ENCODE measurements at regions not wholly inside any gene's neighbourhood (a gene's known extent, or its start where the extent isn't known, plus 50 kb on each side); places are given as distances from the start of the nearest gene placed in this dataset.

DNA sequence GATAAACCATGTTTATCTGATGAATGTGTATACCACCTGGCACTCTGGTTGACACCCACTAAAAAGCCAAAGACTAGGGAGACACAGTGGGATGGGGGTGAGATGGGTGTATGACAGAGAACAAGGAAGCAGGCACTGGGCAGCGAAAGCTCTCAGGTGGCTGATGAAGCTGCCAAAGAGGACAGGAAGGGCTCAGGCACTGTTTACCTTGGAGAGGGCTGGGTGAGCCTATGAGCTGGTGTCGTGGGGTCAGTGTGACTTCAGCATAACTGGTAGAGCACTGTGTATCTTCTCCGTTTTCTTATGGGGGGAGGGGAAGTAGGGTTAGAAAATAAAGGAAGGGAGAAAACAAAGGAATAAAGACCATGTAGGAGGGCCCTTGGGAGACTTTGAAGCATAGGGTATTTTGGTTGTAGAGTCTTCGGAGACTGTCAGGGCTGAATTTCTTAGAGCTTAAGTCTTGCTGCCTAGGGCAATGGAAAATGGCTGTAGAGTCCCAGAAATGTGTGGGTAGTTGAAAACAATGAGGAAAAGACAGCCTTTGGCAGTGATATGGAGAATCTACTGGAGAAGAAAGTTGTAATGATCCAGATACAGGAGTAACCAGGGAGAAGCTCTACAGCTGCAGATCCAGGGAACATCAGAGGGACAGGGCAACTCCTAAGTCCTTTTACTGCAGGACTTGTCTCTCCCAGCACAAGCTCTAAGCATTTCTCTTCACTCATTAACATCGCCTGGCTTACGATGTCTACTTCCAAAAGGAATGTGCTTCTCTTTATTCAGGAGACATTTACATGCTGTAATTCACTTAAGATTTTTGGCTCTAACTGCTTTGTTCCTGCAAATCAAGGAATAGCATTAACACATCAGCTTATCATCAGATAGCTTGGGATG lies 120.0 kb downstream of the AQP4 start:
- DNase-seq (ENCODE audit: low read depth in 2 of 2), result no peak

DNA sequence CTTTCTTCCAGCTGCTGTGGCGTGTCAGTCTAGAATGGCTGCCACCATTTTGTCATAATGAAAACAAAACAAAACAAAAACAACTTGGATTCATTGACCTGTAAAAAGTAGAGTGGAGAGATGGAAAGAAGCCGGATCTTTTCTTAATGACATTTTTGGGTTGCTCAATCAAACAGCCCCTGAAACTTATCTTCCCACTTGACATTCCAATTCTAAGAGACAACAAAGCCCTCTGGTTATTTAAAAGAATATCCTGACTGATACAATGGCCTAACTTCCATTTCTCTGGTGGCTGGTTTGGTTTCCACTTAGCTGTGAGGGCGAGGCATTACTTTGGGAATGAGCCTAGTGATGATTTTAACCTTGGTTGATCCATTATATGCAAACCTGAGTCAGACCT lies 123.7 kb downstream of the AQP4 start:
- no peak for DNase-seq (ENCODE audit: low read depth in 2 of 2)

DNA sequence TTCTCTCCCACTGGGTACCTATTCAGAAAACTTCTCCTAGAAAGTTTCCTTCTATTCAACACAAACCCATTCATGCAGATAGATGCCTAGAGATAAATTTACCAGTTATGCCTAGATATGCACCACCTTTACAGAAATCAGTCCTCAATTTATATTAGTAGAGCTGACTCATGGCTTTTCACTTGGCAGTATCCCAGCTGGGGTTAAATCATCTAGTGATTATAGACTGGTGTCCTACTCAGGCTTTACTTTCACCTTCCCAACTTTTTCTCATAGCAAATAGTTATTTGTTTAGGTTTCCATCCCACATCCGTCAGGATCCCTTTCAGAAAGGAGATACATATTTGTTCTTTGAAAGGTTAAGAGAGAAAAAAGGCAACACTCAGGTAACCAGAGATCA lies 124.5 kb downstream of the AQP4 start:
- DNase-seq (ENCODE audit: low read depth in 2 of 2), result no peak

DNA sequence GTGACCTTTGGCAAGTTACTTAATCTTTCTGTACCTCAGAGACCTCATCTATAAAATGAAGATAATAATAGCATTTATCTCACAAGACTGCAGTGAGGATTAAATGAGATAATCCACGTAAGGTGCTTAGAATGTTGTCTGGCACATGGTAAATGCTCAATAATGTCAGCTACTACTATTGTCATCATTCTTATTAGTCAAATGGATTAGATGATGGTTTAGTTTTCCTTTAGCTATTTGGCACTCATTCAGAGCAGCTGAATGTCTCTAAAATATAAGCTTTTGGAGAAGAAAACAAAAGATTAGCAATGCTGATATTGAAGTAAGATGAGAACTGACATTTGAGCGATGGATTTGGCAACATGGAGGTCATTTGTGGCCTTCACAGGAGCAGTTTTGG lies 125.1 kb downstream of the AQP4 start:
- no peak for DNase-seq (ENCODE audit: low read depth in 2 of 2)

DNA sequence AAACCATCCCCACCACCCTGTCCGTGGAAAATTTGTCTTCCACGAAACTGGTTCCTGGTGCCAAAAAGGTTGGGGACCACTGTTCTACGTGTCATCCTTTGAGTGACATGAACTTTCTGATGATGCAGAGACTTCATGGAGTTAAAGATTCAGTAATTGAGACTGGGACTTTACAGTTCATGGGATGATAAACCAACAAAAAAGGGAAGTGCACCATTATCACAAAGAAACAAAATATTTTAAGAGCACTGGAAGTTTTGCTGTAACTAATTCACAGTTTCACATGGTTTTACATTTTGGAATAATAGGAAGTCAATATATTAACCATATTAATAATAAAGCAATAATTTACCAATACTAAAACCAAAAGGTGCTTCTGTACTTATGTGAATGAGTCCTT lies 126.8 kb downstream of the AQP4 start:
- no peak for DNase-seq (ENCODE audit: low read depth in 2 of 2)

DNA sequence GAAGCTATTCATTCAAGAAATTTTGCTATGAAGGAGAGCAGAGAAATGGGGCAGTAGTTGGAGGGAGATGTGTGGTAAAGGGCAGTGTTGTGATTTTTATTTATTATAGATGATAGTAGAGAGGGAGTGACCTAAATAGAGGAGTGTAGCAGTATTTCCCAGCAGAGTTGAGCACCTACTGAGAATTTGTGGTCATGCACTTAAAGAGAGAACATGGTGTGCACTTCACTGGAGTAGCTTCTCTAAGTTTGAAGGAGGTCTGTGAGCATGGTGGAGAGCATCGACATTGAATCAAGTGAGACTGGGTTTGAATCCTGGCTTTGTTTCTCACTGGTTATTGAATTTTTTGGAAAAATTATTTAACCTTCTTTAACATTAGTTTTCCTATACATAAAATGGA lies 129.2 kb downstream of the AQP4 start:
- no peak for DNase-seq (ENCODE audit: low read depth in 2 of 2)

DNA sequence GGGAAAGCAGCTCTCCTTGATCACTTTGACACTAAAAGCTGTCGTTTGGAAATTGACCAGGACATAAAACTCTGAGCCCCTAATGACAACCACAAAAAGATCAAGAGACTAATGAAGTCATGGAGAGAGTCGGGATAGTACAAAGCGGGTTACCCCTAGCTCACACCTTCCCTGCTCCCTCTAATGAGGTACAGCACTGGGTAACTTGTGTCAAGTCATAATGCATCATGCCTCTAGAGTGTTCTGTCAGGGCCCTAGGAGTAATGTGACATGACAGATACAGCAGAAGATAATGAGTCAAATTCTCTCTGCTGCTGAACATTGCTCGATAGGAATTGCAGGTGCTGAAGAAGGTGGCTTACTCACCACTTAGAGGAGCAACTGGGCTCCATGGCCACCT lies 130.7 kb downstream of the AQP4 start:
- no peak for DNase-seq (ENCODE audit: low read depth in 2 of 2)

DNA sequence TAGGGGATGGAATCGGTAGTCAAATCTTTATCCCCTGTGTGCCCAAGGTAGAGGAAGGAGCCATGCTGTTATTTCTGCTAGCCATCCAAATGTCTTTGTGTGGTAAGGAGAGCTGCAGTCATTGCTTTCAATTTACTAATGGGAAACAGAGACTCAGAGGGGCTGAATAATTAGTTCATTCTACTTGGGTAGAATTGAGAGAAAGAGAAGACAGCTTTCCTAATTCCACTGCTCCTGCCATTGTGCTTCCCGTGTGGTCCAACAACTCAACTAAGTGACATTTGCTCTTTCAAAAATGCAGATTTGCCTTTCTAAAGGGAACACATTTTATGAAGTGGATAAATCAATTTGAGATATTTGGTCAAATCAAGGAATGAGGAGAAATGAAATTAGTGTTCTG lies 136.1 kb downstream of the AQP4 start:
- no peak for DNase-seq (ENCODE audit: low read depth in 2 of 2)

DNA sequence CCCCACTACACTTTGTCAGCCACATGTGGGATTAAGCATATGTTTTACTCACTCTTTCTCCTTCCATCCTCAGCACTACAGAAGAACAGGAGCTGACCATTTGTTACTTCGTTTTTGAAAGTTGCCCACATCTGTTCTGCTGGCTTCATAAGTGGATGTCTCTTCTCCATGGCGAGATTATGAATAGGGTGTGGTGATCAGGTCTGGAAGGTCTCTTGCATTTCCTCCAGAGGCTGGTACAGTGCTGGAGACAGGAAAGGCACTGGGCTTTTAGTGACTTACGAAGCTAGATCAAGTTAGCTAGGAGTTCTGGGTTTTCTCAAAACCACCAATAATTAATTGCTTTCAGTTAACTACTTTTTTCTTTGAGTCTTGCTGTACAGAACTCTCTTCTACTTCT lies 136.5 kb downstream of the AQP4 start:
- DNase-seq (ENCODE audit: low read depth in 2 of 2), result no peak

DNA sequence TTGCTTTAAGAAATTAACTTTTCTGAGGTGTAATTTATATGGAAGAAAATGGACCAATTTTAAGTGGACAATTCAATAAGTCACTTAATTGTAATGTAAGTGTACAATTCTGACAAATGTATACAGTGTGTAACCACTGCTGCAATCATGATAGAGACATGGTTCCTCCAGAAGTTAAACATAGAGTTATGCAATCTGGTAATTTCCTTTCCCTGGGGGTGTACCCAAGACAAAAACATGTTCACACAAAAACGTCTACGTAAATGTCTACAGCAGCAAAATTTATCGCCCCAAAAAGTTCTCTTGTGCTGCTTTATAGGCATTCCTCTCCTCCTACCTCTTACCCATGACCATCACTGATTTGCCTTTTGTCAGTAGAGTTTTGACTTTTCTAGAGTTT lies 141.5 kb downstream of the AQP4 start:
- no peak for DNase-seq (ENCODE audit: low read depth in 2 of 2)

DNA sequence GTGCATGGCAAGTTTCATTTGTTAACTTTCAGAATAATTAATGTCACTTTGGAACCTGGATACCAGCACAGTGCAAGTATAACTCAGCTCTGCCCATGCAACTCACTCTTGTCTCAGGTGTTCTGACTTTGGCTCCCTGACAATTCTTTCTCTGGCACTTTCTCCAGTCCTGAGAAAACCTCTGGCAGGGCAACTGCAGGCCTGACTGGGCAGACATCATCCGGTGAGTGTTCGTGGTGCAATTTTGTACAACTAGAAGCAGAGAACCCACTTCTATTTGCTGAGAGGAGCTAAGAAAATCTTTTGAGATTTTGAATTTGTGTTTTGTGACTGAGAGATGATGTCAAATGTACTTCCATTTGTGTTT lies 143.0 kb downstream of the AQP4 start:
- DNase-seq (ENCODE audit: low read depth in 2 of 2), result no peak

DNA sequence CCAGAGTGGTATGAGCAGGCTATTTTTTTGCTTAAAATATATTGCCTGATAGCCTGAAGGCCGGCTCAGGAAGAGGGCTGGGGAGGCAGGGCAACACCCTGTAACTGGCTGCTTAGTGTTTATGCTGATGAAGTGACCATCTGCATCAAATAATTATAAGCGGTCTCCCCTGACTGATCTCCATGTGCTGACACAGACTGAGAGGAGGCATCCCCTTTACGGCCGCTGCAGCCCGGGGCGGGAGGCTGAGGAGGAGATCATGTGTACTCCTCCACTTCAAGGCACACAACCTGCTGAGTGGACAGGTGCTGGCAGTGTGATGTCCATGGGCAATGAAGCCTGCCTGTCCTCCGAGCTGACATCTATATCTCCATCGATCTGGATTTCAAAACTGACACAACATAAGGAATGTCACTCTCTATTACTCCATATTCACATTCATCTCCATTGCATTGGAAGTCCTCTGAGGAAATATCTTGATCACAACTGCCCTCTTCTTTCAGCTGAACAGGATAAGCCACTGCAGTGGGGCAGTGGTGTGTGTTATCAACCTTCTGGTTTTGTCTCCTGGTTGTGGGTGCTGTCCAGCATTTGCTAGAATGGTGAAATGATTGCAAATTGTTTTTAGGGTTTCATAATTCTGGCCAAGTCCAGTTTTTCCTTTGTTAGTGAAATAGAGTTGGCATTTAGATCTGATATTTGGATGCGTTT lies 143.5 kb downstream of the AQP4 start:
- no peak for DNase-seq (ENCODE audit: low read depth in 2 of 2)

DNA sequence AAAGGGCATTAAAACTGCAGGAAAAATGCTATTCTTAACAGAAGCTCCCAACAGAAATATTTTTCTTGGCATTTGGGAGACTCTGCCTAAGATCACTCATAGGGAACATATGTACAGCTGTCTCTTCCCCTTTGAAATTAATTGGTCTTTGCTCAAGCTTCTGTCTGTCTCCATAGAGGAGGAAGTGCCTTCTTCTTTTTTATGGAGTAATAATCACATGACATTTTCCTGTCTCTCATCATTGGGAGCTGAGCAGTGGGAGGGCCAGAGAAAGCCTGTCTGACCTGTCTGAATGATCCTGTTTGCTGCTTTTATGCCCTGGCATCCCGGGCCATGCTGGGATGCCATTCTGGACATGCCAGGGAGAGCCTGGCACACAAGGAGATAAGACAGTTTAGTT lies 145.6 kb downstream of the AQP4 start:
- DNase-seq (ENCODE audit: low read depth in 2 of 2), result no peak

DNA sequence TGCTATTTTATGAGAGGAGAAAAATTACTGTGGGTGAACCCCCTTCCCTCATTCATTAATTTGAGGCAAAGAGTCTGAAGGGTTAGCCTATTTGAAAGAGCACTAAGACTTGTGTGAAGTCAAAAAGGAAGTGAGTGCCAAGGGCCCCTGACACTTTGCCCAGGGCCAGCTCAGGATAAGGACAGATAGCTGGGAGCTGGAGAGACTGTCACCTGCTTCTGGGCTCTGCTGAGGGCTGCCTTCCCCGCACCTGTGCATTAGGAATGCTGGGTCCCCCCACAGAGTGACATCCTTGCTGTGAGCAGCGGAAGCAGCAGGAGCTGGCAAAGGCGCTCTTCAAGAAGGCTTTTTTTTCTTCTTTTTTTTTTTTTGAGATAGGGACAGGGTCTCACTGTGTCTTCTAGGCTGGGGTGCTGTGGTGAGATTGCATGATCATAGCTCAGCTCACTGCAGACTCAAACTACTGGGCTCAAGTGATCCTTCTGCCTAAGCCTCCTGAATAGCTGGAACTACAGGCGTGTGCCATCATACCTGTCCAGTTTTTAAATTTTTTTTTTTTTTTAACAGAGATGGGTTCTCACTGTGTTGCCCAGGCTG lies 148.3 kb downstream of the AQP4 start:
- no peak for DNase-seq (ENCODE audit: low read depth in 2 of 2)

DNA sequence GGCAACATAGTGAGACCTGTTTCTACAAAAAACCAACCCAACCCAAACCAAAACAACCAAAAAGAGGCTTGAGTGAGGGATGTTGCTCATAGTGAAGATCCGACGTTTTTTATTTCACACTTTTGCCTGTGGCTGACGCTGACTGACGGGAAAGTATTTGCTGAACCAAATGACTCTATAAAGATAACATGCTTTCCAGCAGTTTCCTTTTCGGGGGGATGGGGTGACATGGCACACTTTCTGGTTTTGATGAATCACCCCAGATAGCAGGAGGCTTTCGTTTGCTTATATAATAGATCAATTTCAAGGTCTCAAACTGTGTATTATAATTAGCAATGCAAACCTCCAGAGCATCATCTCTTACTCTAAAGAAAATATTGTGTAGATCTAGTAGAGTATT lies 150.8 kb downstream of the AQP4 start:
- no peak for DNase-seq (ENCODE audit: low read depth in 2 of 2)

DNA sequence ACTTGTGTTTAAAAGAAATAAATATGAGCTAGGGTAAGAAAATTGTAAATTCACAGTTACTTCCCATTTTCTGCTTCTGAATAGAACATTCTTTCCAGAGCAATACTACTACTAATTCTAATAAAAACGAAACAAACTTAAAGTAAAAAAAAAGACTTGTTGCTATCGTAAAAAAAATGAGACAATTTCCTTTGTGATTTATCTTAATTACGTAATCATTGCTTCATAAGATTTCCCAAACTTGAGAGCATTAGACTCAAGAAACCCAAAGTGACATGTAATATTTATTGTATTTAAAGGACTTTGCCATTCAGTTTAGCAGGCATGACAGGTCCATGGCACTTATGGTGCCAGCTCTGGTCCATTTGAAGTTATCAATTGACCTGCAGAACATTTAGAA lies 153.8 kb downstream of the AQP4 start:
- no peak for DNase-seq (ENCODE audit: low read depth in 2 of 2)

DNA sequence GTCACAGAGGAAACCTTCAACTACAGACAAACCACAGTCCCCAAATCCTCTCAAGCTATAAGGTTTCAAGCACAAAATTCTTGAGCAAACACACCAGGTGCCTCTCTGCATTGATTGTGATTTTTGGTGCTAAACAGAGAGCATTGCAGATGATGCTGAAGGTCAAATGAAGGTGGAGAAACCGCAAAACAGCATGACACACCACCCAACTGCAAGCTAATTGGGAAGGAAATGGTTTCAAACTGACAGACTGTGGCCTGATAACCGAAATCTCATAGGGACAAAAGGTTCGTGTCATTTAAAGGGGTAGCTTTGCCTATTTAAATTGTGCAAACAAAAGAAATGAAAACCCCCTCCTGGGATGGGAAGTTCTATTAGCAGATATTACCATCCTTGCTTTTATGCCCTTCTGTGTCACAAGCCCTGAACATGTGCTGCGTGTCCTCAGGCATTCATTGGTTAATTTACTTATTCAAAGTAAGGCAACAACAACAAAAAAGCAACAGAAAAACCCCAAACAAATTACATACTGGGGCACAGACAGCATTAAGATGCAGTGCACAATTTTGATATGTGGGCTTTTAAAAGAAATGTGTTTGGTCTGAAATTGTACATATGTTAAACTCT lies 154.9 kb downstream of the AQP4 start:
- no peak for DNase-seq (ENCODE audit: low read depth in 2 of 2)

DNA sequence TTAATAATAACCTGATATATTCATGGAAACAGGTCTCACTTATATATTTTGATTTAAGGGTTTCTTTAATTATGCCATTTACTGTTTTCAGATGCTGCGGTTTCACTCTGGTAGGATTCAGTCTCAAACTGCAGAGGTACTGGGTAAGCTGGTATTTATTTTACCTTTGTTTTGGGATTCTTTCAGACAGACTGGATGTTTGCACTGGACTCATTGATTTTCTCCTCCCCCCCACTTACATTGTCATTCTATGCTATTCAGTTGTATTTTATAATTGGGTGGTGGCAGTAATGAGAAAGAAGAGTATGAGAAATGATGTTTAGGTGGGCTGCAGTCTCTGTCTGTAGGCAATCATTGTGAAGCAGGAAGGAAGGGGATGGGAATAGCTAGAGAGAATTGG lies 155.6 kb downstream of the AQP4 start:
- no peak for DNase-seq (ENCODE audit: low read depth in 2 of 2)

DNA sequence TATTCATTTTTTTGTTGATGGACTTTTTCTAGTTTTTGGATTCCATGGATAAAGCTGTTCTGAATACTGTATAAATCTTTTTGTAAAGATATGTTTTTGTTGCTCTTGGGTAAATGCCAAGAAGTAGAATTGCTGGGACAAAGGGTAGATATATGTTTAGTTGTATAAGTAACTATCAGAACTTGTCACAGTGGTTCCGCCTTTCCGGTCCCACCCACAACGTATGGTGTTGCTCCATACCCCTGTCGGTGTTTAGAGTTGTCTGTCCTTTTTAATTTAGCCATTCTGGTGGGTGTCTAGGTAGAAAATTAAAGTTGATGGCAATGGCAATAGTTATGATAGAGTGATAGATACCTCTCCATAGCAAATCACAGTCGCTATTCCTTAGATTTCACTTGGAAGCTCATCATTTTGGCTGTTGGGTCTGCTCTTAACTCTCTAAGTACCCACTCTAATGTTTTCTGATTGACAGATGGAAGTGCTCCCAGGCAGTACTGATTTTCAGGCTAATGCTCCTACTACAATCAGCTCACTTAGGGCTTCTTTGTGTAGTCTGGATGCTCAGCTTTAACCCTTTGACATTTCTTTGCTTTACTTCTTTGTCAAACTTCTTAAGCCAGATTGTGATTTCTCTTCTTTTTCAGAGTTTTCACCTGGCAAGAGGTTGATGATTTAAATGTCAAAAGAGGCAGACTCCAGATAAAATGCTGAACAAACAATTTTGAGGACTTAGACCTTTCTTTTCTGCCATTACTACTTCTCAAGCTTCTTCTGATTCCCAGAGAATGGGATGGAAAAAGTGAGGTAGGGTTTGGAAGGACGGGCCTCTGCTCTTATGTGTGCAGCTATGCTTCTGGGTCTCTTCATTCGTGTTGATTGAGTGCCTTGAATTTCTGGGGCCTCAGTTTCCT lies 156.4 kb downstream of the AQP4 start:
- no peak for DNase-seq (ENCODE audit: low read depth in 2 of 2)

DNA sequence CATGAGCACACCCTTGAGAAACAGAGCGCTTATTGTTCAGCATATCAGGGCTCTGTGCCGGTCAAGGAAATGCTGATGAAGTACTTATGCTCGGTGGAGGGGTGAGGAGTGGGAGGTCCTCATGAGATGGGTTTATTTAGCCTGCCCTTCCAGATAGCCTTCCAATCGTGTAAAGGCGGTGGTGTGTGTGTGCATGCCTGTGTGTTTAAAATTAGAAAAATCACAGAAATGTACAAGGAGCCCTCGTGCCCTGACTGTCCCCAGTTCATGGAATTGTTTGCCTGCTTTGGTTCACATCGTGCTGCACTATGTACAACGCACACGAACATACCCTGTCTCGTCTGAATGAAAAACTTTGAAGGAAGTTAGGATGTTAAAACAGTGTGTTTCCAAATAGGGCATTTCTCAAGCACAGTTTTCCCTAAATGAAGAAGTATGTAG lies 158.6 kb downstream of the AQP4 start:
- no peak for DNase-seq (ENCODE audit: low read depth in 2 of 2)

DNA sequence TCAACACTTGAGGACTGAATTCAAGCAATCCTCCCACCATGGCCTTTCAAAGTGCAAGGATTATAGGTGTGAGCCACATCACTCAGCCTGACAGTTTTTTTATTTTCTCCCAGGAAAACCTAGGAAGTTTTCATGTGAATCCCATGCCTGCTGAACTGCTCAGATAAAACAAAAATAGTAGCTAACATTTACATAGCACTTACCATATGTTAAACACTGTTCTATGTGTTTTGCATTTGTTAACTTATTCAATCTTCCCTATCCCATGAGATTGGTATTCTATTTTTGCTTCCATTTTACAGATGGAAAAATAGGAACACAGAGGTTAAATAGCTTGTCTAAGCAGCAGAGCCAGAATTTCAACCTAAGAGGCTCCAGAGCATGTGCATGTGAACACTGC lies 157.4 kb upstream of the KCTD1 start:
- DNase-seq (ENCODE audit: low read depth in 2 of 2), result no peak
